Neuron (in vitro differentiated cells): ENCODE measurements at regions not wholly inside any gene's neighbourhood (a gene's known extent, or its start where the extent isn't known, plus 50 kb on each side); places are given as distances from the start of the nearest gene placed in this dataset.

Experiments
- H2AFZ ChIP-seq: one replicate; pipeline ENCODE4 v1.6.1; 2013; ENCODE audit warnings: low read depth, mild to moderate bottlenecking, inconsistent platforms, low read length, moderate library complexity
- H3K27me3 ChIP-seq: one replicate; pipeline ENCODE4 v1.6.1; 2013; ENCODE audit warnings: low read length; ENCODE audit not compliant: insufficient read depth
- H3K36me3 ChIP-seq: one replicate; pipeline ENCODE4 v1.6.1; 2013; ENCODE audit warnings: low read length; ENCODE audit not compliant: insufficient read depth
- H3K4me1 ChIP-seq: one replicate; pipeline ENCODE4 v1.6.1; 2013; ENCODE audit warnings: low read length; ENCODE audit not compliant: insufficient read depth
- H3K4me3 ChIP-seq: 2 replicates; pipeline ENCODE4 v1.5.1; 2013; ENCODE audit warnings: mild to moderate bottlenecking, low read length, moderate library complexity
- H3K9me3 ChIP-seq: one replicate; pipeline ENCODE4 v1.6.1; 2013; ENCODE audit warnings: low read length

- H3K4me3 ChIP-seq, result no peak overlapping the region
- H3K36me3 ChIP-seq, result no peaks in the 10 kb centered on the region
- no peaks in the 10 kb centered on the region for H3K4me1 ChIP-seq
- no peaks in the 10 kb centered on the region for H3K9me3 ChIP-seq
- no peak overlapping the region for H2AFZ ChIP-seq
- no peaks in the 10 kb centered on the region for H3K27me3 ChIP-seq
Observed at GRCh38 chr1:87200875-87201638, 127.6 kb upstream of the LMO4 start.

GRCh38 chr1:87201768-87202167, 126.9 kb upstream of the LMO4 start:
- Histone ChIP-seq H3K36me3 (no peaks in the 10 kb centered on the region), H3K4me1 (no peaks in the 10 kb centered on the region)

DNA sequence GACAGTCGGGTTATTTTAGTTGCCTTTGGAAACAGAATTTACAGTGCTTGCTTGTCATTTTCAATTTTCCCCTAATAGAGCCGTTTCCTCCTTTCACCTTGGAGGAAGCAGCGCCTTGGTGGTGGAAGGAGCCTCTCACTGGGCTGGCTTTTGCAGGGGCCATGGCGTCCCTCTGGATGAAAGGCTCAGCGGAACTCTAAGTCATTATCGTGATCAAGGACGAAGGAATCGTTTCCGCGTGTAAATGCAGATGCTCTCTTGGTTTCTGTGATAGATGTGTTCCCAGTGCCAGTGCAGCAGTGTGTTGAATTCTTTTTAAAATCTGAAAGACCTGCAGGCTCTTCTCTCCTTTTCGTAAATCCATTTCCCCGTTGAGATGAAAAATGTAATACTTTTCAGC, 126.2 kb upstream of the LMO4 start:
- Histone ChIP-seq H3K4me1 (no peaks in the 10 kb centered on the region), H3K36me3 (no peaks in the 10 kb centered on the region), H3K27me3 (no peaks in the 10 kb centered on the region), H3K9me3 (no peaks in the 10 kb centered on the region), H3K4me3 (no peak overlapping the region), H2AFZ (no peak overlapping the region)

More at GRCh38 chr1:87201768-87202167, 126.9 kb upstream of the LMO4 start:
- no peak overlapping the region for H3K4me3 ChIP-seq
- H3K27me3 ChIP-seq, result no peaks in the 10 kb centered on the region
- H3K9me3 ChIP-seq, result no peaks in the 10 kb centered on the region
- H2AFZ ChIP-seq, result no peak overlapping the region

DNA sequence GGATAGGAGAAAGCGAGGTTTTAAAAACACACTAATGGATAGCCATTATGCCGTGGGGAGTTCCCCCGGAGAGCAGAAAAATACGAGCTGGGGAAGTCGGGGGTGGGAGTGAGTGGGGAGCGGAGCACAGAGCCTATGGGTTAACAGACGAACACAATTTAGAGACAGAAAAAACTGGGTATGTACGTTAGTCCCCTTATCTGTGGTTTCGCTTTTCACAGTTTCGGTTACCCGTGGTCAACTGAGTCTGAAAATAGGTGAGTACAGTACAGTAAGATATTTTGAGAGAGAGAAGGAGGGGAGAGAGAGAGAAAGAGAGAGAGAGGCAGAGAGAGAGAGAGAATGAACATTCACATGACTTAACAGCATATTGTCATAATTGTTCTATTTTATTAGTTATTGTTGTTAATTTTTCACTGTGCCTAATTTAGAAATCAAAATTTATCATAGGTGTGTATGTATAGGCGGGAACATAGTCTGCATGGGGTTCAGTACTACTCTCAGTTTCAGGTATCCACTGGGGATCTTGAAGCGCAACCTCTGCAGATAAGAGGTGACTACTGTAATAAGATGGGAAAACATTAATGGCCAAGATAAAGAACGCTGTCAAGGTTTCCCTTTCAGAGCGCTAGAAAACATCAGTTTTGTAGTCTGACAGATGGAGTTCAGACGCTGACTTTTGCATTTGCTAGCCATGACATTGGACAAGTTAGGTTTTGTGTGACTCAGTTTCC, 125.6 kb upstream of the LMO4 start:
- Histone ChIP-seq H3K9me3 (no peaks in the 10 kb centered on the region), H2AFZ (no peak overlapping the region), H3K4me1 (no peaks in the 10 kb centered on the region), H3K27me3 (no peaks in the 10 kb centered on the region), H3K4me3 (no peak overlapping the region), H3K36me3 (no peaks in the 10 kb centered on the region)

DNA sequence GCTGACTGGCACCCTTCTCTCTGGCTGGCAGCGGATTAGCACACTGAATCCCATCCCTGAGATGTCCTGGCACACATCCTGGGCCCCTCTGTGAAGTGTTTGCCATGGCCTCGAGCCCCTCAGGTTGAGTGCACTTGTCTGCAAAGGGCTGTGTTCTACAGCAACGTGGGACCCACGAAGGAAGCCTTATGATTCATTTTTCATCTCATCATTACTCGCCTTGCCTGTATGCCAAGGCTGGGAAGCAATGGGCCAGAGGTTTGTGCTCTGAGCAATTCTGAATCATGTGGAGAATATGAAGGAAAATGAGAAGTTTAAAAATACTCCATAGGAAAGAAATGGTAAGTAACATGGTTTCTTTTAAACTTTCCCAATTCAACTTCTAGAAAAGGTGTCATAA, 124.8 kb upstream of the LMO4 start:
- Histone ChIP-seq H3K9me3 (no peaks in the 10 kb centered on the region), H3K27me3 (no peaks in the 10 kb centered on the region), H2AFZ (no peak overlapping the region)

DNA sequence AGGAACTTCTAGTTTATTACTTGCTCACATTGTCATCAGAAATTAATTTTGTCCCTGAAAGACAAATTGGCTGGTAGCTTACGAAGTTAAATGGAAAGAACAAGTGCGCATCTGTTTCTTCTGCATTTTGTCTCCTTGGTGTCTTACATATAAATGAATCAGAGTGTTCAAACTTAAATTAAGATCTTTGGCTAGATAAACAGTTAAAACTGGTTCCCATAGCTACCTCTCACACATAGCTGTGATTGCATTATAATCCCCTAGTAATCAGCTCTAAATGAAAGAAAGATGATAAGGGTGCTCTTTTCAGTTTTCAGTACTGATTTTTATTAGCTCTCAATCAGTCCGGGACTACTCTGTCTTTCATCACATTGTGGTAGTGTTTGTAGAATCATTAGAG, 124.2 kb upstream of the LMO4 start:
- Histone ChIP-seq H3K4me1 (no peaks in the 10 kb centered on the region), H3K9me3 (no peaks in the 10 kb centered on the region), H3K36me3 (no peaks in the 10 kb centered on the region), H3K27me3 (no peaks in the 10 kb centered on the region), H3K4me3 (no peak overlapping the region), H2AFZ (no peak overlapping the region)

More for the DNA sequence above, 124.8 kb upstream of the LMO4 start:
- Histone ChIP-seq H3K4me1 (no peaks in the 10 kb centered on the region), H3K36me3 (no peaks in the 10 kb centered on the region), H3K4me3 (no peak overlapping the region)

DNA sequence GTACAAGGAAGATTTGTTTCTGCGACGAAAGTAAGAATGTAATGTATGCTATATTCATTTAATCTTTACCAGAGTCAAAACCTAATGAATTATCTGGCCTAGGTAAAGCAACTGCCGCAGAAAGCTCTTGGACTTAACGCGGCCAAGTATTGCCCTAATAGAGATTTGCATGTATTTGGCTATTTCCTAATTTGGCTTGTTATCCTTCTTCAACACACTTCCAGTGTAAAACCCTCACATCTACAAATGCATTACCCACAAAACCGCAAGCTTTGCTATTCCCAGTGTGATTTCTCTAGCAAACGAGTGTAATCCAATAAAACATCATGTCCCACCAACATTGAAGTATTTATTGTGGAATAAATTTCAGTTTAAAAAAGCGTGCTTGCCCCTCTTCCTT, 123.8 kb upstream of the LMO4 start:
- H3K4me1 ChIP-seq, result no peaks in the 10 kb centered on the region
- H2AFZ ChIP-seq, result no peak overlapping the region
- no peaks in the 10 kb centered on the region for H3K27me3 ChIP-seq
- no peaks in the 10 kb centered on the region for H3K36me3 ChIP-seq
- H3K4me3 ChIP-seq, result no peak overlapping the region
- H3K9me3 ChIP-seq, result no peaks in the 10 kb centered on the region

- Histone ChIP-seq H3K4me3 (no peak overlapping the region), H2AFZ (no peak overlapping the region), H3K4me1 (no peaks in the 10 kb centered on the region), H3K27me3 (no peaks in the 10 kb centered on the region), H3K9me3 (no peaks in the 10 kb centered on the region), H3K36me3 (no peaks in the 10 kb centered on the region)
Observed at GRCh38 chr1:87206044-87206831, 122.4 kb upstream of the LMO4 start.

DNA sequence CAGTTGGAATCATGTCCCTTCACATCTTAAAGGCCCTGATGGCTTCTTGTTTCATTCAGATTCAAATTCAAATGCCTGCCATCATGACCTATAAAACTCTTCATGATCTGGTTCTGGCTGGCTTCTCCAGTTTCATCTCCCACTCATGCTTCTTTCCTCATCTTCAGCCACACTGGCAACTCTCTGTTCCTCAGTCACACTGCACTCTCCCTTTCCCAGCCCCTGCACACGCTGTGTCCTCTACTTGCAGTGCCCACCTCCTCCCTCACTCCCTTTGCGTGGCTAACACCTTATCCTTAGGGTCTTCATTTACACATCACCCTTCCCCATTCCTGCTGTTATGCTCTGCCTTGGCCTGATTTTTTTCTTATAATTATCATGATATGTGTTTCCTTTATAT, 120.6 kb upstream of the LMO4 start:
- Histone ChIP-seq H3K4me3 (no peak overlapping the region), H2AFZ (no peak overlapping the region), H3K4me1 (no peaks in the 10 kb centered on the region), H3K36me3 (no peaks in the 10 kb centered on the region), H3K27me3 (no peaks in the 10 kb centered on the region), H3K9me3 (no peaks in the 10 kb centered on the region)

- Histone ChIP-seq H3K4me3 (no peak overlapping the region), H3K9me3 (no peaks in the 10 kb centered on the region), H3K4me1 (no peaks in the 10 kb centered on the region), H3K36me3 (no peaks in the 10 kb centered on the region), H2AFZ (no peak overlapping the region), H3K27me3 (no peaks in the 10 kb centered on the region)
Observed at GRCh38 chr1:87208931-87209330, 119.7 kb upstream of the LMO4 start.

DNA sequence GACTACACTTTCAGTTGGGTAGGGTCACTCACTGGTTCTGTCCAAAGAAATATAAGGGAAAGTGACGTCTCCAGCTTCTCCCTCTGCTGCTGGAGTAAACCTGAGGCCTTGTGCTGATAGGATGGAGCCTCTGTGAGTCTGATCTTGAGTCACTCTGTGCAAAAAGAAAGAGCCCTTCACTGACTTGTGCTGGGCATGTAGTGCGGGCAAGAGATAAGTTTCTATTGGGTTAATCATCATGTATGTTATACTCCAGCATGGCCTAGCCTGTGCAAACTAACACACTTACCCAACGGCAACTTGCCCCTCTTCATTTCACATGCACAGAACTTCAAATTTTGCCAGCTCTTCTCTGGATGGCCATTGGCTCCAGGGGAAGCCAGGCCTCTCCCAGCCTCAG, 118.5 kb upstream of the LMO4 start:
- Histone ChIP-seq H3K4me1 (no peaks in the 10 kb centered on the region), H2AFZ (no peak overlapping the region), H3K36me3 (no peaks in the 10 kb centered on the region), H3K27me3 (no peaks in the 10 kb centered on the region), H3K4me3 (no peak overlapping the region), H3K9me3 (no peaks in the 10 kb centered on the region)

- Histone ChIP-seq H3K4me1 (no peaks in the 10 kb centered on the region), H3K36me3 (no peaks in the 10 kb centered on the region), H2AFZ (no peak overlapping the region), H3K27me3 (no peaks in the 10 kb centered on the region), H3K4me3 (no peak overlapping the region), H3K9me3 (no peaks in the 10 kb centered on the region)
Observed at GRCh38 chr1:87212431-87213134, 116.1 kb upstream of the LMO4 start.

DNA sequence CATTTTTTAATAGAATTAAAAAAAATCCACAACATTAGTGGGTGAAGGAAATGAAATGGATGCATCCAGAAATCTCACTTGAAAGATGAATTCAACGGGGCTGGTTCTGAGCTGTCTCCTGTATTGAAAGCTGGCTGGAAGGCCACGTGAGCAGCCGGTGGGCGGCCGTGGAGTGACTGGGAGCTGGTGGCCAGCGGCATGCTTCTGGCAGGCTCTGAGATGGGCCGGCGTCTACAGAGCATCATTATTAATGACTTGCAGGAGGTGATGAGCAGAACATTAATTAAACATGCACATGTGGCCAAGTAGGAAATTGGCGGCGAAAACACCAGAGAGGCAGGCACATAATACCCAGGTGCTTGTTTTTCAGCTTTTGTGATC, 115.6 kb upstream of the LMO4 start:
- H3K4me1 ChIP-seq, result no peaks in the 10 kb centered on the region
- H3K27me3 ChIP-seq, result no peaks in the 10 kb centered on the region
- no peaks in the 10 kb centered on the region for H3K36me3 ChIP-seq
- no peak overlapping the region for H3K4me3 ChIP-seq
- no peak overlapping the region for H2AFZ ChIP-seq
- H3K9me3 ChIP-seq, result no peaks in the 10 kb centered on the region
